GM20000 (cell line): ENCODE measurements at regions not wholly inside any gene's neighbourhood (a gene's known extent, or its start where the extent isn't known, plus 50 kb on each side); places are given as distances from the start of the nearest gene placed in this dataset.

ENCODE experiments used
- DNase-seq: peaks from one replicate; pipeline ENCODE4 v3.0.0; 2012; ENCODE audit warnings: low spot score
- CTCF ChIP-seq: IDR thresholded peaks from 2 replicates; pipeline ENCODE4 v1.5.1; 2012; ENCODE audit warnings: mild to moderate bottlenecking, control low read depth; ENCODE audit errors: extremely low read depth, missing control alignments

DNA sequence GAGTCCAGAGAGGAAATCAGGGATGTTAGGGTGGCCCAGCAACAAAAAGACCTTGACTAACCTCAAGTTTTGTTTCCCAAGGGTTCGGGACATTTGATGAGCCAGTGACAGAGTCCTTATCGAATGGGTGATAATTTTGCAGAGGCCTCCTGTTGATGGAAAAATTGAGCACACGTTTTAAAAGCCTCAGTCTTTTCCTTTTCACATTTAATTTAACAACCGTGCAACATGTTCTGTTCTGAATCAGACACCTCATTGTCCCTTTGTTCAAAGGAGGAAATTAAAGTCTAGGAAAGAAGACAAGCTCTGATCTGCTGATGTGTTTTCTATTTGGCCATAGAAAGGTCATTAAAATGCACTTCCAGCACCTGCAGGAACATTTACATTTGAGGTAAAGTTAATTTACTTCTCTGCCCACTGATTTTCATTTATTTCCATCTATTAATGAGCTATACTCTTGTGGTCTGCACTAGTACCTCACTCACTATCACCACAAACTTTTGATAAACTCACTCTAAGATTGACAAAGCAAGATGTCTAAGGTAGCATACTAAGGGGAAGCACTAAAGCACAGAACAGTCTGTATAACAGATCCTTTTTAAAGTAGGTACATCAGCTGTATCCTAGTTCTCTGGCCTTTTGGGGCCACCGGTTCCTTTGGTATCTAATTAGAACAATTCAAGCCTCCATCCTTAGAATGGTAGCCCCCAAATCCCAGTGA, 147.0 kb downstream of the RPAP3 start:
- no peak for DNase-seq
- TF ChIP-seq CTCF: no peak

DNA sequence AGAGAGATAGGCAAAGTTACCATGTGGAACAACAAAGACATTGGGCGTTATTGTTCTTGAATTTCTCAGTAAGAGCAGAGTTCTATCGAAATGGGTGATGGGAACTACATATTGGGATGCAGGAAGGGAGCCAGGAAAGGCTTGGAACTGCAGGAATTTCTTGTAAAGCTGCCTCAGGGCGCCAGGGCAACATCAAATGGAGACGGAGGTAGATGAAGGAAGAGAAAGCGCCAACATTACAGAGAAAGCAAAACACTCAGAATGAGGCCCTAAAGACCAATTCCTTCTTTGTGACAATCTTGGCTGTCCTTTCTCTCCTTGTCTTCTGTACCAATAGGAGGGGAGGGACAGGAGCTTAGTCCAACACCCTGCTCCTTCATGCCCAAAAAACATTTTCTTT, 148.4 kb downstream of the RPAP3 start:
- TF ChIP-seq CTCF: no peak
- no peak for DNase-seq

DNA sequence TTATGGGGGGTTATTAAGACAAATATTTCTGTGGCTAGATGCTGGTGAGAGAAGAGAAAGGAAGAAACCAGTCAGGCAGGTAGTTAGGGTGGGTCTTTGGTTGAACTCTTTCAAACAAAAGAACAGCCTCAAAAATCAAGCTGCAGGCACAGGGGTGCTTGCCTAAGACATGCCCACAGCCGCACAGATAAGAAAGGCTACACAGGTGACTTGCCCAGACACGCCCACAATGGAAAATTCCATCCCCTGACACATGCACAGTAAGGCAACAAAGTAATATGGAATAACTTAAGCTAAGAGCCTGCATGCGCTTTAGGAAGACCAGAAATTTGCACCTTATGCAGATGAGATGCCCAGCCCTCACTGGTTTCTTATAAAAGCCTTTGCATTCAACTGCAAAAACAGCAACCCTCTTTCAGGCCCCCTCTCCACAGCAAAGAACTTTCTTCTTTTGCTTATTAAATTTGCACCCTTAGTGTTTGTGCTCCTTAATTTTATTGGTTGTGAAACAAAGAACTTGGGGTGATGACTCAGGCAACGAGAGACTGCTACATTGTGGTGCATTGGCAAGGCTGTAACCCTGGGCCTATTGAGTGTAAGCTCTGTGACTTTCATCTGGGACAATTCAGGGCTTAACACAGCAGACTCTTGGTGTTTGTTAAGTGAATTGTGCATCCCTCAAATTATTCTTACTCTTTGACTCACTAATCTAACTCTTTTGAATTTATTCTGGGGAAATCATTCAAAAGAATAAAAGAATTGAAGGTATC, 149.4 kb downstream of the RPAP3 start:
- no peak for TF ChIP-seq CTCF
- DNase-seq: no peak

DNA sequence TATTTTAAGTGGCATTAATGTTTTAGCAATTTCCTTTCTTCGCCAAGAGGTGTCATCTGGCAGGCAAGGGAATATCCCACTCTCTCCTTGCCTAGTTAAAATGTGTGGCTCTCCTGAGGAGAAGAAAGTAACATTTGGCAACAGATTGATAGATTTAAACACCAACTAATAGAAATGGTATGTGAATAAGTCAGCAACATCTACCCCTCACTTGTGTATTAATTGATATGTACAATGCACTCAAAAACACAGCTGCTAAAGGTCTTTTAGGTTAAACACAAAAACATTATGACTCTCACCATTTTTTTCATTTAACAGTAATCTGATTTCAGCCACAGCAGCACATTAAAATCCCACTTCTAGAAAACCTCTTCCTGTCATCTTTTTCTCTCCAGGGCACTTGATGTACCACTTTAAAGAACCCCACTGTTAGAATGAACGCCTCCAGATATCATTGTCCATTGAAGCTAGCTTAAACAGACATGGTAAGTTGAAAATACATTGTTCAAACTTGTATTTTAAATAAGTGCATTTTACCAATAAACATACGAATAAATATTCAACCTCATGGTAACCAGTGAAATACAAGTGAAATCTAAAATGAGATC, 151.7 kb downstream of the RPAP3 start:
- DNase-seq: no peak
- no peak for TF ChIP-seq CTCF

DNA sequence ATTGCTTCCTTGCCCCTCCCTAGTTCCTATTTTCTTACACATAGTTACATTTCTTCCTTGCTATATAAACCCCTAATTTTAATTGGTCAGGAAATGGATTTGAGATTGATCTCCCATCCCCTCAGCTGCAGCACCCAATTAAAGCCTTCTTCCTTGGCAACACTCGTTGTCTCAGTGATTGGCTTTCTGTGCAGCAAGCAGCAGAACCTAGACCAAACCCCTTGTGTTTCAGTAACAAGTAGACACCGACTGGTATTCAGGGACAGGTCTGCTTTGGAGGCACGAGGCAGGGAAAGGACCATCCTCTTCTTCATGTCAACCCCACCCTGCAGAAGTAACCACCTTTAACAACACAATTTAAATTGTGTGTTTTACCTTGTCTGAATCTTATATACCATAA, 152.6 kb downstream of the RPAP3 start:
- DNase-seq: no peak
- TF ChIP-seq CTCF: no peak

DNA sequence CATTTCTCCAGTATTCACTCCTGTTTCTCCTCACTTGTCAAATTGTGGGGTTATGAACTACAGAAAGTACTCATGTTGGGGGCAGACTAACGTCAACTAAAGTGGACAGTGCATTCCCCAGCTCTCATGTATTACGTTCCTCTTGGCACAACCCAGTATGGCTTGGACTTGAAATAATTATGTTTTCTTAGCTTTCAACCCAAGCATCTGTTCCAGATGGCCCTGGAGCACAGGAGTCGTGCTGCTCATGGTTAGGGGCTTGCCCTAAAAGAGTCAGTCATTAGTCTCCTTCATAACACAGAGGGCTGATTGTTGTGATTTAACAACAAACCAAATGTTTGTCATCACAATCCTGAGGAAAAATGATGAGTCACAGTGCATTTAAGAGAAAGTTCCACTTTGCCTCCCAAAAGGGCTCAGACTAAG, 154.4 kb downstream of the RPAP3 start:
- TF ChIP-seq CTCF: no peak
- no peak for DNase-seq

GRCh38 chr12:47549258-47549657, 156.6 kb downstream of the RPAP3 start:
- no peak for TF ChIP-seq CTCF
- no peak for DNase-seq
